GM12878 (cell line): ENCODE measurements at regions not wholly inside any gene's neighbourhood (a gene's known extent, or its start where the extent isn't known, plus 50 kb on each side); places are given as distances from the start of the nearest gene placed in this dataset.

Experiments used
- ATAC-seq: fragments of 200-7000 bp; cut with Tn5 transposase; 3 replicates; pipeline ENCODE4 v1.9.1; 2020; ENCODE audit warnings: mild to moderate bottlenecking, moderate library complexity
- BruUV-seq: library from RNA; stranded (reverse); fragments of 400-500 nt; replicated peaks from 2 replicates; lab custom pipeline; 2021; lab: Mats Ljungman, UMichigan
- CTCF ChIA-PET: fragments of 300-600 bp; sonication (Branson Sonifier 250); formaldehyde crosslinking; extraction: SDS; loops from one replicate; lab custom pipeline; 2021; ENCODE audit warnings: inconsistent platforms; lab: Yijun Ruan, JAX
- POLR2A ChIA-PET: fragments of 350-600 bp; formaldehyde crosslinking; extraction: SDS; loops from one replicate; lab custom pipeline; 2021; ENCODE audit warnings: inconsistent platforms; lab: Charles Lee
- RAD21 ChIA-PET: fragments of 300-600 bp; sonication (Branson Sonifier 250); formaldehyde crosslinking; loops from one replicate; lab custom pipeline; 2023; ENCODE audit warnings: antibody characterized with exemption; ENCODE audit not compliant: unreplicated experiment; lab: Charles Lee
- SMC1A ChIA-PET: fragments of 300-600 bp; sonication (Branson Sonifier 250); formaldehyde crosslinking; loops from one replicate; lab custom pipeline; 2023; ENCODE audit not compliant: unreplicated experiment, uncharacterized antibody; lab: Charles Lee
- DNase-seq: peaks from one replicate; pipeline ENCODE4 v3.0.0-alpha.2; 2011; ENCODE audit warnings: low read depth, low spot score
- FAIRE-seq: peaks from 3 replicates; lab custom pipeline; 2011; peaks lifted over from hg19 to GRCh38; lab: Jason Lieb, UNC
- H2AFZ ChIP-seq: 2 replicates; pipeline ENCODE4 v1.6.0; 2011; ENCODE audit warnings: low read depth, low read length, control low read depth; ENCODE audit not compliant: control insufficient read depth
- H3K27ac ChIP-seq: 2 replicates; pipeline ENCODE4 v1.5.1; 2011; ENCODE audit warnings: control low read depth; ENCODE audit not compliant: control insufficient read depth, insufficient read depth
- H3K27me3 ChIP-seq, 2 experiments: replicated peaks in 1 of 2; 2 replicates each; pipeline versions ENCODE4 v1.6.0 to v1.6.1; 2011; ENCODE audit warnings: low read length in 1 of 2; ENCODE audit not compliant: control insufficient read depth in 2 of 2, insufficient read depth in 2 of 2
- H3K36me3 ChIP-seq, 2 experiments: 2 replicates each; pipeline ENCODE4 v1.5.1; 2011; ENCODE audit warnings: low read length in 1 of 2; ENCODE audit not compliant: control insufficient read depth in 2 of 2, insufficient read depth in 2 of 2
- H3K4me1 ChIP-seq: 2 replicates; pipeline ENCODE4 v1.6.1; 2011; ENCODE audit warnings: mild to moderate bottlenecking, low read length, moderate library complexity, mixed read lengths; ENCODE audit not compliant: control insufficient read depth, insufficient read depth
- H3K4me2 ChIP-seq: 2 replicates; pipeline ENCODE4 v1.6.0; 2011; ENCODE audit warnings: control low read depth; ENCODE audit not compliant: control insufficient read depth, insufficient read depth
- H3K4me3 ChIP-seq: fragments of 200-600 bp; sonication (generic); 2 replicates; pipeline ENCODE4 v1.5.1; 2016
- H3K79me2 ChIP-seq: 2 replicates; pipeline ENCODE4 v1.6.0; 2011; ENCODE audit warnings: low read length; ENCODE audit not compliant: control insufficient read depth, insufficient read depth
- H3K9ac ChIP-seq: 2 replicates; pipeline ENCODE4 v1.8.0; 2011; ENCODE audit warnings: low read length, control low read depth, mixed read lengths; ENCODE audit not compliant: control insufficient read depth, insufficient read depth
- H3K9me3 ChIP-seq: replicated peaks from 3 replicates; pipeline ENCODE4 v1.5.1; 2011; ENCODE audit warnings: mild to moderate bottlenecking, low read length; ENCODE audit not compliant: control insufficient read depth, insufficient read depth
- H4K20me1 ChIP-seq: 2 replicates; pipeline ENCODE4 v1.6.0; 2011; ENCODE audit not compliant: control insufficient read depth, insufficient read depth
- BCL11A ChIP-seq: IDR thresholded peaks from 2 replicates; pipeline ENCODE4 v1.6.1; 2011; ENCODE audit warnings: low read depth, low read length
- CBX3 ChIP-seq: fragments of 200-600 bp; sonication (generic); IDR thresholded peaks from 2 replicates; pipeline ENCODE4 v1.6.1; 2016; ENCODE audit warnings: low read depth, borderline replicate concordance
- CHD1 ChIP-seq: IDR thresholded peaks from 2 replicates; pipeline ENCODE4 v1.6.1; 2012; ENCODE audit warnings: low read depth, low read length, improper control_type of control experiment
- EED ChIP-seq: sonication (generic); IDR thresholded peaks from 2 replicates; pipeline ENCODE4 v1.6.1; 2016; ENCODE audit warnings: antibody characterized with exemption, low read depth
- EGR1 ChIP-seq, 2 experiments: IDR thresholded peaks; 1 replicate in 1 of 2; 2 replicates in 1 of 2; pipeline ENCODE4 v1.6.1; 2011 to 2012; ENCODE audit warnings: low read depth in 2 of 2, low read length in 2 of 2, borderline replicate concordance in 1 of 2, mild to moderate bottlenecking in 1 of 2, moderate library complexity in 1 of 2
- RELB ChIP-seq: fragments of 450-650 bp; IDR thresholded peaks from 2 replicates; pipeline ENCODE4 v1.6.1; 2017; ENCODE audit warnings: low read depth, mild to moderate bottlenecking, moderate library complexity
- SMAD5 ChIP-seq: IDR thresholded peaks from 2 replicates; pipeline ENCODE4 v1.6.1; 2016; ENCODE audit warnings: antibody characterized with exemption, low read depth
- USF2 ChIP-seq: IDR thresholded peaks from 2 replicates; pipeline ENCODE4 v1.6.1; 2011; ENCODE audit warnings: low read depth, low read length, improper control_type of control experiment, borderline replicate concordance
- WGBS: methylation state at CpG from one replicate; pipeline ENCODE4 v1.1.6; 2016; ENCODE audit warnings: low lambda C conversion rate; ENCODE audit not compliant: insufficient replicate concordance, insufficient coverage; ENCODE audit errors: missing lambda C conversion rate; 5-methylcytosine and 5-hydroxymethylcytosine counted together
- in situ Hi-C: fragments of 300-500 bp; cut with MboI; formaldehyde crosslinking; loops from 9 replicates; pipeline ENCODE4 v1.14.3; 2018; ENCODE audit warnings: mixed read lengths
- intact Hi-C: fragments of 100-400 bp; cut with micrococcal nuclease; formaldehyde crosslinking; loops from one replicate; pipeline ENCODE4 v1.14.2; 2022; ENCODE audit not compliant: unreplicated experiment

- ATAC-seq (no peak), FAIRE-seq (no peak), DNase-seq (no peak)
- H3K36me3 ChIP-seq = no peaks in the 10 kb centered on the region
- TF ChIP-seq CBX3 (no peak), EED (no peak), SMAD5 (no peak), RELB (no peak), USF2 (no peak), BCL11A (no peak), EGR1 (IDR thresholded peaks at IDR 0.05; ENCODE audit: borderline replicate concordance in 1 of 2, low read depth in 2 of 2, low read length in 2 of 2) (no peak), CHD1 (no peak)
- no peak overlapping the region for H3K4me3 ChIP-seq
- 47% methylated on average over 5 of the region's 5 CpGs for WGBS
- H3K9ac ChIP-seq = no peak overlapping the region
- no peak overlapping the region for H2AFZ ChIP-seq
- intact Hi-C loops (no loop called here), in situ Hi-C loops (no loop called here)
- no peaks in the 10 kb centered on the region for H3K9me3 ChIP-seq
- no peak overlapping the region for H3K4me2 ChIP-seq
- H4K20me1 ChIP-seq = no peaks in the 10 kb centered on the region
- SMC1A ChIA-PET = interaction anchor here (0.7 to 2.6 kb wide), 19 partner anchors 10 to 146 kb away, joined by 3 to 38 read pairs (median 6); no protein-coding TSS in a partner anchor
- CTCF ChIA-PET = interaction anchor here (1.3 to 2.5 kb wide), 6 partner anchors 10 to 38 kb away, joined by 4 to 18 read pairs (median 6); no protein-coding TSS in a partner anchor
- H3K27ac ChIP-seq = no peak overlapping the region
- H3K4me1 ChIP-seq = no peaks in the 10 kb centered on the region; the same call in 1 of the 2 replicates
- POLR2A ChIA-PET = interaction anchor here (0.7 to 2.2 kb wide), 8 partner anchors 10 to 79 kb away, joined by 3 to 8 read pairs (median 4); no protein-coding TSS in a partner anchor
- RAD21 ChIA-PET = interaction anchor here (1.6 to 14.0 kb wide), 3 partner anchors 25 to 48 kb away, joined by 4 to 309 read pairs (median 38); no protein-coding TSS in a partner anchor
- H3K27me3 ChIP-seq = no peaks in the 10 kb centered on the region
- H3K79me2 ChIP-seq = no peaks in the 10 kb centered on the region
- BruUV-seq = no TSS peak
Observed at GRCh38 chr14:98175881-98176280, 1096.1 kb downstream of the BCL11B start.
